ENCODE measurements at regions not wholly inside any gene's neighbourhood (a gene's known extent, or its start where the extent isn't known, plus 50 kb on each side); places are given as distances from the start of the nearest gene placed in this dataset.

DNA sequence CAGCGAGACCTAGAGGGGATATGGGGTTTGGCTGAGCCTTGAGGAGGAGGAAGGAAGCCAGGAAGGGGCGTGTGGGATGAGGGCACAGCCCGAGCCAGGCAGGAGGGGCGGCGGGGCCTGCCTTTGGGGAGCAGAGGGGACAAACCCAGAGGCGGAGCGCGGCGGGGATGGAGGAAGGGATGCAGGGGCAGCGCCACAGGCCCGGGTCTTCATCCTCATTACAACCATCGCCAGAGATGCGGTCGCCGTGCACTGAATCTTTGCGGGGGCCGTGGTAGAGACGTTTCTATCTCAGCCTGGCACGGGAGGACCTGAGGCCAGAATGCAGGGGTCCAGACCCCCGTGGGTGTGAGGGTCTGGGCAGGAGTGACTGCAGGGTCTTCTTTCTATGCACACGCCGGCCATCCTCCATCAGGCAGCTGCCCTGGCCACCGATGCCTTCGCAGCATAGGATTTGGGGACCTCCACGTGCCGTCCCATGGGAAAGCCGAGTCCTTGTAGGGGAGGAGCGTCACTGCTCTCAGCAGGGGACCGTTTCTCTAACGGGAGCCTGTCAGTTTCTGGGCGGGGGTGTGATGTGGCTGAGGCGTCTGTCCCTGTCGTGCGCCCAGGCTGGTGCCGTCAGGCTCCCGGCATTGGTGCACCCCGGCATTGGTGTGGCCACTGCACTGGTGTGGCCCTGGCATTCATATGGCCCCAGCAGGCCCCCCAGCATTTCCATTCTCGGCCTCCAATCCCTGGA is 1267.9 kb downstream of the BRD1 start:
- CTCF ChIA-PET = no interaction called here
- no peak overlapping the region for H3K4me3 Mint-ChIP-seq
- no peaks in the 10 kb centered on the region for H3K4me1 Mint-ChIP-seq (ENCODE audit: low read depth)
- no peak for DNase-seq
- no peaks in the 10 kb centered on the region for H3K36me3 Mint-ChIP-seq (ENCODE audit: low read depth)
- no peaks in the 10 kb centered on the region for H3K9me3 Mint-ChIP-seq
- H3K27ac Mint-ChIP-seq = no peak overlapping the region
- H3K27me3 Mint-ChIP-seq (ENCODE audit: low read depth) = peaks cover 2% of the 10 kb centered on the region
- intact Hi-C loops (cut with micrococcal nuclease) = no loop called here

DNA sequence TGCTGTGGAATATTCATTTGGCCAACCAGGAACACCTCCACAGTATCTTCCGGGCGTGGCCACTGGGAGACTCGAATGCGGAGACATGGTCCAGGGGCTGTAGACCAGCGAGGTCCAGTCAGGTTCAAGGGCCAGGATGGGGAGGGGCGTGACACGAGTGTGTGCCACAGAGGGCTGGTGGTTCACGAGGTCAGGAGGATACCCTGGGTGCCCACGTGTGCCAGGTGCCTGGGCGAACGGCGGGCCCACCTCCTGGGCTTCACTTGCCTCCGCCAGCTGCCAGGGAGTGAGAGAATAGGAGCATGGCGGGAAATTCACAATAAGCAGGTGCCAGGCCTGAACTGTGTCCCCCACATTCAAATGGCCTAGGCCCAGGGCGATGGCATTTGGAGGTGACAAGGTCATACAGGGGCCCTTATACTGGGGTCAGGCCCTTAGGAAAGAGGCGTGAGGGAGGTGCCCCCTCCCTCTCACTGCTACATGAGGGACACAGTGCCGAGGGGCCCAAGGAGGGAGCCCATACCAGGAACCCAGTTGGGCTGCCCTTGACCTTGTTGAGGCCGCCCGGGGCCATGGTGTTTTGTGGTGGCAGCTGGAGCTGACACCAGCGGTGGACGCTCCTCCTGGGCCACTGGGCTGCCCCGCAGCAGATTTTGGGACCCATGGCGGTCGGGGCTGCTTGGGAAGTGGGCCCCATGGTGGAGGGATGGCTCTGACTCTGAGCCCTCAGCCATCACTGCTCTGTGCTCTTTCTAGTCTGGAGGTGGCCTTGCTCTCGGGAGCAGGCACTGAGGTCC is 1268.9 kb downstream of the BRD1 start:
- Mint-ChIP-seq H3K27me3 (ENCODE audit: low read depth) (peaks cover under 1% of the 10 kb centered on the region), H3K36me3 (ENCODE audit: low read depth) (no peaks in the 10 kb centered on the region), H3K27ac (no peak overlapping the region), H3K9me3 (no peaks in the 10 kb centered on the region), H3K4me1 (ENCODE audit: low read depth) (no peaks in the 10 kb centered on the region), H3K4me3 (no peak overlapping the region)
- no peak for DNase-seq
- intact Hi-C loops (cut with micrococcal nuclease) = no loop called here
- CTCF ChIA-PET = no interaction called here

DNA sequence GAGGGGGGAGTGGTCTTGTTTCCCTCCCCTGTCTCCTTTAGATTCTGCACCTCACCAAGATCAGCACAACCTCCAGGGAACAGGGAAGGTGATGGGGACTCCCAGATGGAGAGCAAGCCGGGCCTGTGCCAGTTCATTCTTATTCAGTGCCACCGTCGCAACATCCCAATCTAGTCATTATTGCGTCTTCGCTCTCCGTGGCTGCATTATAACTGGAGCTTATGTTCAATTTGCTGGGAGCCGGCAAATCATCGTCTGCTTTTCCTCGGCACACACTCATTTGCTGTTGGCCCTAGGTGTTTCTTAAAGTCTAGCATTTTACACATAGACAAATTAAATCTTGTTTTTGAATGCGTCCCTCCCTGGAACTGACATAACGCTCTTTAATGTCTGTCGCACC is 1269.7 kb downstream of the BRD1 start:
- CTCF ChIA-PET = no interaction called here
- Mint-ChIP-seq H3K27me3 (ENCODE audit: low read depth) (no peaks in the 10 kb centered on the region), H3K36me3 (ENCODE audit: low read depth) (no peaks in the 10 kb centered on the region), H3K4me3 (no peak overlapping the region), H3K27ac (no peak overlapping the region), H3K4me1 (ENCODE audit: low read depth) (no peaks in the 10 kb centered on the region), H3K9me3 (no peaks in the 10 kb centered on the region)
- no peak for DNase-seq
- intact Hi-C loops (cut with micrococcal nuclease) = no loop called here

DNA sequence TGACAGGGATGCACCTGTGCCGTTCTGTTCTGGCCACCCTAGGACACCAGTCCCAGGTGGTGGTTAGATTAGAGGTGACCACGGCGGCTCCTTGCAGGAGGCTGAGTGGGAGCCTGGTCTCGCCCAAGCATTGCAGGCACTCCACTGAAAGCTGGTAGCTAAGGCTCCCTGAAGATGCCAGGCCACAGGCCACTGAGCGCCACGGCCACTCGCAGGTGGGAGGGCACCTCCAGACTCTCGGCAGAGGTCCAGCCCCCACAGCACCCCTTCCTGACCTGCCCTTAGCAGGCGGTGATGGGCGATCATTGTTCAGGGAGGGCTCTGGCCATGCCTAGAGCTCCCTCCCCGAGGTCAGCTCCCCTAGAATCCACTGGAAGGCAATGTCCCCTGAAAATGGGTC is 1270.2 kb downstream of the BRD1 start:
- no peaks in the 10 kb centered on the region for H3K4me1 Mint-ChIP-seq (ENCODE audit: low read depth)
- no peaks in the 10 kb centered on the region for H3K36me3 Mint-ChIP-seq (ENCODE audit: low read depth)
- CTCF ChIA-PET = no interaction called here
- H3K9me3 Mint-ChIP-seq = no peaks in the 10 kb centered on the region
- no peaks in the 10 kb centered on the region for H3K27me3 Mint-ChIP-seq (ENCODE audit: low read depth)
- DNase-seq = no peak
- no peak overlapping the region for H3K4me3 Mint-ChIP-seq
- no peak overlapping the region for H3K27ac Mint-ChIP-seq
- intact Hi-C loops (cut with micrococcal nuclease) = no loop called here

DNA sequence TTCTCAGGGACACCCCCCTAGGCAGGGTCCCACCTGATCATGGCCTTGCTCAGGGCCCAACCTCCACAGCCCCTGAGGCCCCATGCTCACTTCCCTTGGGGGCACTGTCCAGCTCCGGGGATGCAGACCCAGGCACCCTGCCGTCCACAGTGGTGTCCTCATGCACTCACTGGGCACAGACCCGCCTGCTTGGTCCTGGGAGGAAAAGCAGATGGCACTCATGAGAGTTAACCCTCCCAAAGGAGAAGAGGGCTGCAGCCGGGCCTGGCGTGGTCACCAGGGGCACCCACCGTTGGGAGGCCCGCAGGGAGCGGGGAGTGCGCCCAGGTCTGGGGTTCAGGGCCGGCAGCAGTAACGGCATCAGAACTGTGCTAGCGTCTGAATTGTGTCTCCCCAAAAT is 1270.9 kb downstream of the BRD1 start:
- DNase-seq = no peak
- H3K36me3 Mint-ChIP-seq (ENCODE audit: low read depth) = no peaks in the 10 kb centered on the region
- no peaks in the 10 kb centered on the region for H3K4me1 Mint-ChIP-seq (ENCODE audit: low read depth)
- H3K4me3 Mint-ChIP-seq = no peak overlapping the region
- no peak overlapping the region for H3K27ac Mint-ChIP-seq
- no peaks in the 10 kb centered on the region for H3K27me3 Mint-ChIP-seq (ENCODE audit: low read depth)
- intact Hi-C loops (cut with micrococcal nuclease) = no loop called here
- CTCF ChIA-PET = no interaction called here
- no peaks in the 10 kb centered on the region for H3K9me3 Mint-ChIP-seq

DNA sequence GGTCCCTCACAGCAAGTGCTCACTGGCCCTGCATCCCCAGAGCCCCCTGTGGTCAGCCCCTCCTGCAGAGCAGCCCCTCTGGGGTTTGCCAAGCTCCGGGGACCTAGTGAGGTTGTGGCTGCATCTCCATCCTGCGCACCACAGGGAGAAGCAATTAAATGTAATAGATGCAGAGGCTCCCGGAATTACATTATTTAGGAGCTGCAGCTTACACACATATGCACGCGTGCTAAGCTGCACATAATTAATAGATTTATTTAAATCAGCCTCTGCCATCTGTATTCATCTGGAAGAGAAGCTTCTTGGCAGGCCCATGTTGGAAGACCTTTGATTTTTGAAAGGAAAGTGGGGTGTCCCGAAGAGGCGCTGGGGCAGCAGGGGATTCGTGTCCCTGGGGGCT is 1271.5 kb downstream of the BRD1 start:
- Mint-ChIP-seq H3K4me3 (no peak overlapping the region), H3K4me1 (ENCODE audit: low read depth) (no peaks in the 10 kb centered on the region), H3K27me3 (ENCODE audit: low read depth) (no peaks in the 10 kb centered on the region), H3K36me3 (ENCODE audit: low read depth) (no peaks in the 10 kb centered on the region), H3K9me3 (no peaks in the 10 kb centered on the region), H3K27ac (no peak overlapping the region)
- no peak for DNase-seq
- CTCF ChIA-PET = no interaction called here
- intact Hi-C loops (cut with micrococcal nuclease) = no loop called here

DNA sequence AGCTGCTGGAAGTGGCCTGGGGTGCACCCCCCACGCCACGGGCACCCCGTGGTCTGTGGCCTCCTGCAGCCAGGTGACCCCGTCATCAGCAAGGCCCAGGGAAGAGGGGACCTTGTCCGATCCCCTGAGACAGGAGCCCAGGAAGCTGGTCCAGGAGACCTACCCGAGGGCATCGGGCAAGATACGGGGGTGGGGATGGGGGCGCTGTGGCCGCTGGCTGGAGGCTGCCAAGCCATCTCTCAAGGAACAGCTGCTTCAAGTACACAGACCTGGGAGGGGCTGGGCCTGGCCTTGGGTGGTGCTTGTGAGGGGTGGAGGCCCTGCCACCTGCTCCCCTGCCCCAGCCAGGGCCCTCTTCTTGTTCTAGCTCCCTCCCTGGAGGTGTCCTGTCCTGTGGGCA is 1272.1 kb downstream of the BRD1 start:
- no peaks in the 10 kb centered on the region for H3K4me1 Mint-ChIP-seq (ENCODE audit: low read depth)
- no peak overlapping the region for H3K4me3 Mint-ChIP-seq
- CTCF ChIA-PET = no interaction called here
- no peaks in the 10 kb centered on the region for H3K36me3 Mint-ChIP-seq (ENCODE audit: low read depth)
- DNase-seq = no peak
- H3K27ac Mint-ChIP-seq = no peak overlapping the region
- no peaks in the 10 kb centered on the region for H3K27me3 Mint-ChIP-seq (ENCODE audit: low read depth)
- H3K9me3 Mint-ChIP-seq = no peaks in the 10 kb centered on the region
- intact Hi-C loops (cut with micrococcal nuclease) = no loop called here

DNA sequence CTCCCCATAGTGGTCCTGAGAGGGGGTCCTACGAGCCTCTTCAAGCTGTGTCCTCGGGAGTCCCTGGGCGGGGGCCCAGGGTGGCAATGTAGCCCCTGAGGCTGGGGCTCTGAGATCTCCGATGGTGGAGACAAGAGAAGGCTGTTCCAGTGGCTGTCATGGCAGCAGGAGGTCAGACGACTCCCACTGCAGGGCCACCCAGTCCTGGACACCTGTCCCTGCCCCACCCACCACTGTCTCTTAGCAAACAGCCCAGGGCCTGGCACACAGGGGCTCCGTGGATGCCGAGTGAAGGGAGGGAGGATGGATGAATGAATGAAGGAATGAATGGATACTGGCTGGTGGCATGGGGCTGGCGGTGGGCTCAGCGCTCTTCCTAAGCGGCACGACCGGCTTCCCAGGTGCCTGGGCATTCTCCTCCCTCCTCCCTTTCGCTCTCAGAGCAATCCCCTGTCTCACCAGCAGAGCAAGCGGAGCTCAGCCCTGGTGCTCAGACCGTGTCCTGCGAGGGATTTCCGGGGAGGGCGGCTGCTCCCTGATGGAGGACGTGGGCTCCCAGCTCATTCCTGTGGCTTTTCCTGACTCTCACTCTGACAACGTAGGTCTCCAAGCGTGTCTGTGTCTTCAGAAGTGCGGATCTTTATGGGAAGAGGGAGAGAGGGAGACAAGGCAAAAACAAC is 1272.6 kb downstream of the BRD1 start:
- Mint-ChIP-seq H3K4me3 (no peak overlapping the region), H3K27me3 (ENCODE audit: low read depth) (no peaks in the 10 kb centered on the region), H3K9me3 (no peaks in the 10 kb centered on the region), H3K27ac (no peak overlapping the region), H3K4me1 (ENCODE audit: low read depth) (no peaks in the 10 kb centered on the region), H3K36me3 (ENCODE audit: low read depth) (no peaks in the 10 kb centered on the region)
- CTCF ChIA-PET = no interaction called here
- intact Hi-C loops (cut with micrococcal nuclease) = no loop called here
- DNase-seq = no peak

DNA sequence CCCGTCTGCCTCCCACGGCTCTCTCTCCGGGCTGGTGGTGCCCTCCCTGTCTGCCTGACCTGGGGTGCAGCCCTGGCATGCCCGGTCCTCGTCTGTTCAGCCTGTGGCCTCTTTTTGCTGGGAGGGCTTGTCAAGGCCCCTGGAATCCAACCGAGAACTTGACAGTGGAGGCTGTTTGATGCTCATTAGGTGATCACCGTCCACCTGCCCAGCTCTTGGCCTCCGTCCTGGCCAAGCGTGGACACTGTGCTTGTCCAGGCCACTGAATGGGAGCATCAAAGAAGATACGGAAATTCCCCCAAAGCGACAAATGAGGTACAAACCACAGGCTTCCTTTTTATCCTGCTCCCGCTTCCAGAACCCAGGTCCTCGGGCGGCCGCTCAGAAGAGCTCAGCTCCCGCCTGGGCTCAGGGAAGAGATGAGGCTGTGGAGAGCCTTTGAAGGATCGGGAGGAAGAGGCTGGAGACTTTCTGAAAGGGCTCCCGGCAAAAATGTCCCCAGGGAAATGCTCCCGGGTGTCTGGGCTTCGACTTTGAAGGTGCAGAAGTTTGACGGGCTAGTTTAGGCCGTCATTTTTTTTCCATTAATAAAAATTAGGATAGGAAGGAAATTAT is 1273.9 kb downstream of the BRD1 start:
- CTCF ChIA-PET = no interaction called here
- intact Hi-C loops (cut with micrococcal nuclease) = no loop called here
- Mint-ChIP-seq H3K9me3 (no peaks in the 10 kb centered on the region), H3K27me3 (ENCODE audit: low read depth) (no peaks in the 10 kb centered on the region), H3K4me1 (ENCODE audit: low read depth) (no peaks in the 10 kb centered on the region), H3K4me3 (no peak overlapping the region), H3K27ac (no peak overlapping the region), H3K36me3 (ENCODE audit: low read depth) (no peaks in the 10 kb centered on the region)
- no peak for DNase-seq

DNA sequence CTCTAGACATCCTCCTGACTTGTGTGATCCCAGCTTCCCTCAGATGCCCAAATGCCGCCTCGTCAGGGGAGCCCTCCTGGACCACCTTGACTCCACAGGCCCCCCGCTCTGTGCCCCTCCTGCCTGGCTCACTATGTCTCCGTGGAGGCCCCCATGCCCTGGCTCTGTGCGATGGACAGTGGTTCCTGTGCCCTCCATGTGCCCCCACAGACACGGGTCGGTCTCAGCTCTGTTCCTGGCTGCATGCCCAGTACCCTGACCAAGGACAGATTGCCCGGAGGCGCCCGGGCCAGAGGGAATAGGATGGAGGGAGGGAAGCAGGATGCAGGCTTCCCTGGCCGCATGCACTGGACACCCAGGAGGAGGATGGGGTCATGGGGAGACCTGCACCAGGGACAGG is 1274.6 kb downstream of the BRD1 start:
- intact Hi-C loops (cut with micrococcal nuclease) = no loop called here
- no peak for DNase-seq
- Mint-ChIP-seq H3K27ac (no peak overlapping the region), H3K27me3 (ENCODE audit: low read depth) (no peaks in the 10 kb centered on the region), H3K4me3 (no peak overlapping the region), H3K36me3 (ENCODE audit: low read depth) (no peaks in the 10 kb centered on the region), H3K4me1 (ENCODE audit: low read depth) (no peaks in the 10 kb centered on the region), H3K9me3 (no peaks in the 10 kb centered on the region)
- CTCF ChIA-PET = no interaction called here

DNA sequence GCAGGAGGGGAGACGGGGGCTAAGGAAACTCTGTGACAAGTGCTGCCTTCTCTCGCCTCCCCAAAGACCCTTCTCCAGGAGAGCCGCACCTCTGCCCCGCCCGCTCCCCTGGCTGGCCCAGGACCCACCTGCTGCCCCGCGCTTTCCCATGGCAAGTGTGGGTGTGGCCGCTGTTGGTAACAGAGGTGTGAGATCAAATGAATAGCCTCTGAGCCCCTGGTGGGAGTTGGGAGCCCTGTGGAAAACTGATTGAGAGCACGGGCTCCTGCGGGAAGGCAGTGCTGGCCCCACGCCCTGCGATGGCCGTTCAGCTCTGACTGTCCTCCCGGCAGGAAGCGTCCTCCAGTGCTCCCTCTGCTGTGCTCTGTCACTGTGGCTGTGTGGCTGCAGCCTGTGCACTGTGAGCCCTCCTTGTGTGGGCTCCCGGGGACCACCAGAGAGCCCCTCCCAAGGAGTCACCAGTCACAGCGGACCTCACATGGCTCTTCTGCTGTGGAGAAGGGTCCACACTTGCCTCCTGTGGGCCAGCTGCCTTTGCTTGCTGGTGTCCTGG is 1275.9 kb downstream of the BRD1 start:
- H3K4me3 Mint-ChIP-seq = no peak overlapping the region
- H3K27me3 Mint-ChIP-seq (ENCODE audit: low read depth) = no peaks in the 10 kb centered on the region
- H3K36me3 Mint-ChIP-seq (ENCODE audit: low read depth) = no peaks in the 10 kb centered on the region
- DNase-seq = no peak
- H3K4me1 Mint-ChIP-seq (ENCODE audit: low read depth) = no peaks in the 10 kb centered on the region
- no peak overlapping the region for H3K27ac Mint-ChIP-seq
- intact Hi-C loops (cut with micrococcal nuclease) = no loop called here
- no peaks in the 10 kb centered on the region for H3K9me3 Mint-ChIP-seq
- CTCF ChIA-PET = interaction anchor here (1.0 kb wide), 1 partner anchor 14 kb away, joined by 3 read pairs; no protein-coding TSS in a partner anchor

DNA sequence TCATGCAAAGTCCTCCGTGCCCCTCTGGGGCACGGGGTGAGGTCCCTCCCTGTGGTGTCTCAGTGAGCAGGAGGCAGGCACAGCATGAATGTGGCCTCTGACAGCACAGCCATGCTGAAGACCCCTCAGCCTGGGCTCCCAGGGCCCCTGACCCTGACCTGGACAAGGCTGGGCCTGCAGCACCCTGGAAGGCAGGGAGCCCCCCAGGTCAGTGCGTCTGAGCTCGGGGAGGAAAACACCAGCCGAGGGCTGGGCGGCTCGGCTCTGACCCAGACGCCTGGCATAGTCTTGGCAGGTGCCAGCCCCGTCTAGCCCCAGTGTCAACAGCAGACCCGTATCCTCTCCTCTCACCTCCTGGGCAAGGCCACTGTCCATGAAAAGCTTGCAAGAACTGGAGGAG is 1276.6 kb downstream of the BRD1 start:
- CTCF ChIA-PET = no interaction called here
- no peak for DNase-seq
- no peaks in the 10 kb centered on the region for H3K4me1 Mint-ChIP-seq (ENCODE audit: low read depth)
- no peak overlapping the region for H3K27ac Mint-ChIP-seq
- intact Hi-C loops (cut with micrococcal nuclease) = no loop called here
- no peaks in the 10 kb centered on the region for H3K36me3 Mint-ChIP-seq (ENCODE audit: low read depth)
- H3K4me3 Mint-ChIP-seq = no peak overlapping the region
- H3K9me3 Mint-ChIP-seq = no peaks in the 10 kb centered on the region
- no peaks in the 10 kb centered on the region for H3K27me3 Mint-ChIP-seq (ENCODE audit: low read depth)

All from activated naive CD4-positive, alpha-beta T cell treated with anti-CD3 and anti-CD28 coated beads for 36 hours (primary cell).